NOMO-1 treated with dmso at 0.1 percent for 144 hours (cell line): ENCODE measurements at regions not wholly inside any gene's neighbourhood (a gene's known extent, or its start where the extent isn't known, plus 50 kb on each side); places are given as distances from the start of the nearest gene placed in this dataset.

Experiments
- DNase-seq: peaks from one replicate; lab custom pipeline; 2025; ENCODE audit not compliant: unreplicated experiment; lab: John Stamatoyannopoulos, UW

GRCh38 chr5:98031496-98031895, 742.0 kb upstream of the RGMB start:
- DNase-seq, result peak; percentile 3

GRCh38 chr5:98031926-98032325, 741.5 kb upstream of the RGMB start:
- DNase-seq, result no peak

GRCh38 chr5:98041661-98042060, 731.8 kb upstream of the RGMB start:
- no peak for DNase-seq

- no peak for DNase-seq
These were observed 730.9 kb upstream of the RGMB start for GRCh38 chr5:98042521-98042920.

GRCh38 chr5:98042961-98043360, 730.5 kb upstream of the RGMB start:
- no peak for DNase-seq

GRCh38 chr5:98050583-98050982, 722.9 kb upstream of the RGMB start:
- no peak for DNase-seq

- no peak for DNase-seq
These were observed 720.3 kb upstream of the RGMB start for GRCh38 chr5:98053170-98053569.

- DNase-seq, result no peak
These were observed 713.3 kb upstream of the RGMB start for GRCh38 chr5:98060148-98060547.

- no peak for DNase-seq
These were observed 709.3 kb upstream of the RGMB start for GRCh38 chr5:98064118-98064685.

GRCh38 chr5:98065261-98065909, 708.1 kb upstream of the RGMB start:
- no peak for DNase-seq

GRCh38 chr5:98066910-98067309, 706.6 kb upstream of the RGMB start:
- no peak for DNase-seq

- DNase-seq, result no peak
These were observed 703.5 kb upstream of the RGMB start for GRCh38 chr5:98069876-98070512.

- no peak for DNase-seq
These were observed 700.5 kb upstream of the RGMB start for GRCh38 chr5:98072921-98073320.

GRCh38 chr5:98076501-98076900, 697.0 kb upstream of the RGMB start:
- no peak for DNase-seq

GRCh38 chr5:98085593-98085992, 687.9 kb upstream of the RGMB start:
- no peak for DNase-seq

GRCh38 chr5:98095072-98095471, 678.4 kb upstream of the RGMB start:
- DNase-seq, result no peak

GRCh38 chr5:98096155-98096554, 677.3 kb upstream of the RGMB start:
- DNase-seq, result no peak

- no peak for DNase-seq
These were observed 673.9 kb upstream of the RGMB start for GRCh38 chr5:98099448-98100105.

GRCh38 chr5:98101131-98101530, 672.3 kb upstream of the RGMB start:
- DNase-seq, result no peak

- DNase-seq, result no peak
These were observed 670.5 kb upstream of the RGMB start for GRCh38 chr5:98102936-98103335.

- DNase-seq, result no peak
These were observed 669.7 kb upstream of the RGMB start for GRCh38 chr5:98103807-98104206.
